GM23338 (cell line): ENCODE measurements at regions not wholly inside any gene's neighbourhood (a gene's known extent, or its start where the extent isn't known, plus 50 kb on each side); places are given as distances from the start of the nearest gene placed in this dataset.
A peak's percentile ranks its signal among the peaks of the same experiment; 100 is the strongest.

Experiments
- ATAC-seq: fragments of 200-7000 bp; cut with Tn5 transposase; 3 replicates; pipeline ENCODE4 v1.9.1; 2020
- DNase-seq: peaks from one replicate; pipeline ENCODE4 v3.0.0-alpha.2; 2015; ENCODE audit warnings: low spot score
- H2AFZ ChIP-seq: fragments of 200-600 bp; sonication (generic); 2 replicates; pipeline ENCODE4 v1.8.0; 2016; ENCODE audit warnings: antibody characterized with exemption, mild to moderate bottlenecking, moderate library complexity
- H3F3A ChIP-seq: fragments of 200-600 bp; sonication (generic); replicated peaks from 2 replicates; pipeline ENCODE4 v1.8.0; 2017; ENCODE audit warnings: antibody characterized with exemption, mixed run types, low read depth
- H3K27ac ChIP-seq: fragments of 200-600 bp; sonication (generic); 2 replicates; pipeline ENCODE4 v1.6.1; 2016; ENCODE audit warnings: low read depth
- H3K27me3 ChIP-seq: fragments of 200-600 bp; sonication (generic); 2 replicates; pipeline ENCODE4 v1.8.0; 2016; ENCODE audit warnings: mild to moderate bottlenecking, mixed run types, moderate library complexity; ENCODE audit not compliant: insufficient read depth
- H3K36me3 ChIP-seq: fragments of 200-600 bp; sonication (generic); 2 replicates; pipeline ENCODE4 v1.8.0; 2016; ENCODE audit warnings: mild to moderate bottlenecking; ENCODE audit not compliant: insufficient read depth
- H3K4me1 ChIP-seq: fragments of 200-600 bp; sonication (generic); 2 replicates; pipeline ENCODE4 v1.8.0; 2016; ENCODE audit warnings: mild to moderate bottlenecking, moderate library complexity; ENCODE audit not compliant: insufficient read depth
- H3K4me2 ChIP-seq: fragments of 200-600 bp; sonication (generic); 2 replicates; pipeline ENCODE4 v1.7.1; 2017; ENCODE audit warnings: mixed run types
- H3K4me3 ChIP-seq: fragments of 200-600 bp; sonication (generic); 2 replicates; pipeline ENCODE4 v1.6.1; 2016; ENCODE audit warnings: mixed run types
- H3K79me2 ChIP-seq: fragments of 200-600 bp; sonication (generic); replicated peaks from 2 replicates; pipeline ENCODE4 v1.8.0; 2017; ENCODE audit warnings: mild to moderate bottlenecking; ENCODE audit not compliant: insufficient read depth
- H3K9me2 ChIP-seq: fragments of 200-600 bp; sonication (generic); 2 replicates; pipeline ENCODE4 v1.8.0; 2017; ENCODE audit not compliant: insufficient read depth
- H4K20me1 ChIP-seq: fragments of 200-600 bp; sonication (generic); replicated peaks from 2 replicates; pipeline ENCODE4 v1.8.0; 2017; ENCODE audit warnings: mild to moderate bottlenecking; ENCODE audit not compliant: insufficient read depth
- H3K27ac Mint-ChIP-seq: 2 replicates; pipeline ENCODE4 v1.8.0; 2020; ENCODE audit warnings: inconsistent platforms, mild to moderate bottlenecking, moderate library complexity, mixed read lengths
- H3K27me3 Mint-ChIP-seq: 3 replicates; pipeline ENCODE4 v1.8.0; 2022; ENCODE audit warnings: low read depth, mild to moderate bottlenecking, moderate library complexity, mixed read lengths, inconsistent platforms; ENCODE audit not compliant: insufficient read depth, poor library complexity
- H3K36me3 Mint-ChIP-seq: 3 replicates; pipeline ENCODE4 v1.8.0; 2021; ENCODE audit warnings: low read depth, mild to moderate bottlenecking, inconsistent platforms, moderate library complexity, mixed read lengths
- H3K4me1 Mint-ChIP-seq: 3 replicates; pipeline ENCODE4 v1.8.0; 2020; ENCODE audit warnings: mild to moderate bottlenecking, inconsistent platforms, mixed read lengths
- H3K4me3 Mint-ChIP-seq: 3 replicates; pipeline ENCODE4 v1.8.0; 2021; ENCODE audit warnings: moderate library complexity, mild to moderate bottlenecking, inconsistent platforms, mixed read lengths
- H3K9me3 Mint-ChIP-seq: 3 replicates; pipeline ENCODE4 v1.8.0; 2020; ENCODE audit warnings: moderate library complexity, mild to moderate bottlenecking, inconsistent platforms, mixed read lengths
- NANOG ChIP-seq: IDR thresholded peaks from 2 replicates; pipeline ENCODE4 v1.6.1; 2016; ENCODE audit warnings: antibody characterized with exemption, borderline replicate concordance
- TF ChIP-seq, protein P1 (sequence below): IDR thresholded peaks from 2 replicates; pipeline ENCODE4 v1.6.1; 2016; ENCODE audit warnings: antibody characterized with exemption
- TF ChIP-seq, protein P2 (sequence below): fragments of 250-450 bp; sonication (Bioruptor Pico); IDR thresholded peaks from 2 replicates; pipeline ENCODE4 v1.5.0; 2020; ENCODE audit warnings: mild to moderate bottlenecking, moderate library complexity

DNA sequence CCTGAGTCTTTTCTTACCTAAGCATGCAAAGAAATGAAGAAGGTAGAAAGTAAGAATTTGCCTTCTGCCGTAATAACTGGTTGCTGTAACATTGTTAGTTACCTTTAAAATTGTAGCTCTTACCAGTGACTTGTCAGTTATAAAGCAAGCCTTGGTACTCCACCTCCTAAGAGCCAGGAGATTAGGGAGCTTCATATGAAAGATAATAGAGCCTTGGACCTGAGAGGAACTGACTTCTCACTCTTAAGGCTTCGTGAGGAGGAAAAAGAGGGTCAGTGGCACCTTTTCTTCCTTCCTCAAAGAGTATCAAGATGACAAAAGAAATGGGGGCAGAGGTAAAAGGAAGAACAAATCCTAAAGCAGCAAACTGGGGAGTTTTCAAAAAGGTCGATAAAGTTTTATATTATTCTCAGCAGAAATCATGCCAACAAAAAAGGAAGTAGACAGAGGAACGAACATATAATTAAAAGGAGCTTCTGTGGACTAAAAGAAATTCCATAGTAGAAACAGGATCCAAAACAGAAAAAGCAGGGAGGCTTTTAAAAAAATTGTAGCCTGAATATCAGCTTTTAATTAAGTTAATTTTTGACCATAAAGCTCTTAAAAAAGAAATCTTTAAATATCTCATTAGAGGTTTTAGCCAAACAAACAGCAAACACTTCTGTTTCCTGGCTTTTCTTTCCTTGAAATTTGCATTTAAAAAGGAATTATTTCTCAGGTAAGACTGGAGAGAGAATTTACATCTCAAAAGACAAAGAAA is 847.1 kb upstream of the ALCAM start:
- H3K27ac ChIP-seq, result peak overlapping the region; percentile 87
- Mint-ChIP-seq H3K27me3 (peaks cover 1% of the 10 kb centered on the region), H3K4me1 (peaks cover 39% of the 10 kb centered on the region)

More for the DNA sequence above, 847.1 kb upstream of the ALCAM start:
- Histone ChIP-seq H3K79me2 (no peaks in the 10 kb centered on the region), H2AFZ (no peak overlapping the region), H3K4me1 (peaks cover 31% of the 10 kb centered on the region), H3K4me2 (peak overlapping the region; percentile 54), H3K4me3 (peak overlapping the region; percentile 22), H3F3A (no peaks in the 10 kb centered on the region), H3K27me3 (no peaks in the 10 kb centered on the region), H4K20me1 (no peaks in the 10 kb centered on the region), H3K36me3 (no peaks in the 10 kb centered on the region), H3K9me2 (no peaks in the 10 kb centered on the region)
- peak; percentile 96 for ATAC-seq
- peak overlapping the region; percentile 98 for H3K27ac Mint-ChIP-seq
- H3K9me3 Mint-ChIP-seq, result peaks cover 40% of the 10 kb centered on the region
- peak; percentile 74 for DNase-seq
- peak overlapping the region; percentile 66 for H3K4me3 Mint-ChIP-seq
- peak; percentile 3; the same call in 1 of the 2 replicates for TF ChIP-seq NANOG
- TF ChIP-seq, protein P1, sequence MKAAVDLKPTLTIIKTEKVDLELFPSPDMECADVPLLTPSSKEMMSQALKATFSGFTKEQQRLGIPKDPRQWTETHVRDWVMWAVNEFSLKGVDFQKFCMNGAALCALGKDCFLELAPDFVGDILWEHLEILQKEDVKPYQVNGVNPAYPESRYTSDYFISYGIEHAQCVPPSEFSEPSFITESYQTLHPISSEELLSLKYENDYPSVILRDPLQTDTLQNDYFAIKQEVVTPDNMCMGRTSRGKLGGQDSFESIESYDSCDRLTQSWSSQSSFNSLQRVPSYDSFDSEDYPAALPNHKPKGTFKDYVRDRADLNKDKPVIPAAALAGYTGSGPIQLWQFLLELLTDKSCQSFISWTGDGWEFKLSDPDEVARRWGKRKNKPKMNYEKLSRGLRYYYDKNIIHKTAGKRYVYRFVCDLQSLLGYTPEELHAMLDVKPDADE, result no peak
- TF ChIP-seq, protein P2, sequence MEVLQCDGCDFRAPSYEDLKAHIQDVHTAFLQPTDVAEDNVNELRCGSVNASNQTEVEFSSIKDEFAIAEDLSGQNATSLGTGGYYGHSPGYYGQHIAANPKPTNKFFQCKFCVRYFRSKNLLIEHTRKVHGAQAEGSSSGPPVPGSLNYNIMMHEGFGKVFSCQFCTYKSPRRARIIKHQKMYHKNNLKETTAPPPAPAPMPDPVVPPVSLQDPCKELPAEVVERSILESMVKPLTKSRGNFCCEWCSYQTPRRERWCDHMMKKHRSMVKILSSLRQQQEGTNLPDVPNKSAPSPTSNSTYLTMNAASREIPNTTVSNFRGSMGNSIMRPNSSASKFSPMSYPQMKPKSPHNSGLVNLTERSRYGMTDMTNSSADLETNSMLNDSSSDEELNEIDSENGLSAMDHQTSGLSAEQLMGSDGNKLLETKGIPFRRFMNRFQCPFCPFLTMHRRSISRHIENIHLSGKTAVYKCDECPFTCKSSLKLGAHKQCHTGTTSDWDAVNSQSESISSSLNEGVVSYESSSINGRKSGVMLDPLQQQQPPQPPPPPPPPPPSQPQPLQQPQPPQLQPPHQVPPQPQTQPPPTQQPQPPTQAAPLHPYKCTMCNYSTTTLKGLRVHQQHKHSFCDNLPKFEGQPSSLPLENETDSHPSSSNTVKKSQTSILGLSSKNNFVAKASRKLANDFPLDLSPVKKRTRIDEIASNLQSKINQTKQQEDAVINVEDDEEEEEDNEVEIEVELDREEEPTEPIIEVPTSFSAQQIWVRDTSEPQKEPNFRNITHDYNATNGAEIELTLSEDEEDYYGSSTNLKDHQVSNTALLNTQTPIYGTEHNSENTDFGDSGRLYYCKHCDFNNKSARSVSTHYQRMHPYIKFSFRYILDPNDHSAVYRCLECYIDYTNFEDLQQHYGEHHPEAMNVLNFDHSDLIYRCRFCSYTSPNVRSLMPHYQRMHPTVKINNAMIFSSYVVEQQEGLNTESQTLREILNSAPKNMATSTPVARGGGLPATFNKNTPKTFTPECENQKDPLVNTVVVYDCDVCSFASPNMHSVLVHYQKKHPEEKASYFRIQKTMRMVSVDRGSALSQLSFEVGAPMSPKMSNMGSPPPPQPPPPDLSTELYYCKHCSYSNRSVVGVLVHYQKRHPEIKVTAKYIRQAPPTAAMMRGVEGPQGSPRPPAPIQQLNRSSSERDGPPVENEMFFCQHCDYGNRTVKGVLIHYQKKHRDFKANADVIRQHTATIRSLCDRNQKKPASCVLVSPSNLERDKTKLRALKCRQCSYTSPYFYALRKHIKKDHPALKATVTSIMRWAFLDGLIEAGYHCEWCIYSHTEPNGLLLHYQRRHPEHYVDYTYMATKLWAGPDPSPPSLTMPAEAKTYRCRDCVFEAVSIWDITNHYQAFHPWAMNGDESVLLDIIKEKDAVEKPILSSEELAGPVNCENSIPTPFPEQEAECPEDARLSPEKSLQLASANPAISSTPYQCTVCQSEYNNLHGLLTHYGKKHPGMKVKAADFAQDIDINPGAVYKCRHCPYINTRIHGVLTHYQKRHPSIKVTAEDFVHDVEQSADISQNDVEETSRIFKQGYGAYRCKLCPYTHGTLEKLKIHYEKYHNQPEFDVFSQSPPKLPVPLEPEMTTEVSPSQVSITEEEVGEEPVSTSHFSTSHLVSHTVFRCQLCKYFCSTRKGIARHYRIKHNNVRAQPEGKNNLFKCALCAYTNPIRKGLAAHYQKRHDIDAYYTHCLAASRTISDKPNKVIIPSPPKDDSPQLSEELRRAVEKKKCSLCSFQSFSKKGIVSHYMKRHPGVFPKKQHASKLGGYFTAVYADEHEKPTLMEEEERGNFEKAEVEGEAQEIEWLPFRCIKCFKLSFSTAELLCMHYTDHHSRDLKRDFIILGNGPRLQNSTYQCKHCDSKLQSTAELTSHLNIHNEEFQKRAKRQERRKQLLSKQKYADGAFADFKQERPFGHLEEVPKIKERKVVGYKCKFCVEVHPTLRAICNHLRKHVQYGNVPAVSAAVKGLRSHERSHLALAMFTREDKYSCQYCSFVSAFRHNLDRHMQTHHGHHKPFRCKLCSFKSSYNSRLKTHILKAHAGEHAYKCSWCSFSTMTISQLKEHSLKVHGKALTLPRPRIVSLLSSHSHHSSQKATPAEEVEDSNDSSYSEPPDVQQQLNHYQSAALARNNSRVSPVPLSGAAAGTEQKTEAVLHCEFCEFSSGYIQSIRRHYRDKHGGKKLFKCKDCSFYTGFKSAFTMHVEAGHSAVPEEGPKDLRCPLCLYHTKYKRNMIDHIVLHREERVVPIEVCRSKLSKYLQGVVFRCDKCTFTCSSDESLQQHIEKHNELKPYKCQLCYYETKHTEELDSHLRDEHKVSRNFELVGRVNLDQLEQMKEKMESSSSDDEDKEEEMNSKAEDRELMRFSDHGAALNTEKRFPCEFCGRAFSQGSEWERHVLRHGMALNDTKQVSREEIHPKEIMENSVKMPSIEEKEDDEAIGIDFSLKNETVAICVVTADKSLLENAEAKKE (CRISPR knock-in tag), result peak; percentile 84
- H3K36me3 Mint-ChIP-seq, result peaks cover 44% of the 10 kb centered on the region
